CD4-positive, alpha-beta T cell treated with Interleukin-21 for 1 hour (primary cell): ENCODE measurements at regions not wholly inside any gene's neighbourhood (a gene's known extent, or its start where the extent isn't known, plus 50 kb on each side); places are given as distances from the start of the nearest gene placed in this dataset.

Source experiments
- DNase-seq: peaks from one replicate; pipeline ENCODE4 v3.0.0-alpha.2; 2020

DNA sequence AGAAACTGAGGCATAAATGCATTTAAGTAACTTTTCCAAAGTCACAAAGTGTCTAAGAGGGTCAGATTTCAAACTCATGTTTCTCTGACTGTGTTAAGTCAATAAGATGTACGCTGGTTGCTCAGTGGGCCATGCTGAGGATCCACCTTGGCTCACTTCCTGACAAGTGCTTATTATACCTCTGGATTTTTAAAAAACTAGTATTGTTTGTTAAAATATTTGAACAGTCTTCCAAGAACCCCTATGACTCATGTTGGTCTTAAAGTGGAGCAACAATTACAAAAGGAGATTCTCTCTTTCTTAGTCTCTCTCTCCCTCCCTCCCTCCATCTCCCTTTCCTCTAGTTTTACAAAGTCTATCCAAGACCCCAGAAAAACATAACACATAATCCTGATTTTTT lies 1050.2 kb downstream of the AGBL1 start:
- DNase-seq = no peak

DNA sequence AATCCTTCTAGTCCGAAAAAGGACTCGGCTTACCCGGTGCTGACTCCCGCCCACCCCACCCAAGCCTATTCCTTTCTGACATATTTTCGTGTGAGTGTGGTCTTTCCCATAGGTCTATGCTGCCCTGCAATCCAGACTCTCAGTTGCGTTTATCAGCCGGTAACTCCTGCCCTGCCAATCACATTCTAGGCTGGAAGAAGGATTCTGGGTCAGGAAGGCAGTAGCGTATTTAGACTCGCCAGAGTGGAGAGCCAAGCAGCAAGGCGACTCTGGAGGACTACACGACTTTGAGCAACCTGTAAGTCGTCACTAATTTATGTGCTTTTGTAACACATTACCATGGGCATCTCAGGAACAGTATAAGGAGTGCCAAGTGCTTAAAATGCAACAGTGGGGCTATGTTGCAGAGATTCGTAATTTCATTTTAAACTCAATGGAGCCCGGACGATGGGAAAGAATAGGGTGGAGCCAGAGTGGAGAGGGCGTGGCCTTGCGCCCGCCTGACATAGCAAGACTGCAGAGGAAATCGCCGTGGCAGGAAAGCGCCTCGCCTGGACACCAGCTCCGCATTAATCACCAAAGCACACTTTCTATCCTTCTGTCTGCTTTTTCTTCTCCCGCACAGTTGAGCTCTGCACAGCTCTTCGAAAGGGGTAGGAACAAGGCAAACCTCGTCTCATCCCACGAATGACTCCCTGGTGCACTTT lies 1044.2 kb downstream of the AGBL1 start:
- no peak for DNase-seq

GRCh38 chr15:87121336-87121735 lies 1041.7 kb downstream of the AGBL1 start:
- DNase-seq = no peak

DNA sequence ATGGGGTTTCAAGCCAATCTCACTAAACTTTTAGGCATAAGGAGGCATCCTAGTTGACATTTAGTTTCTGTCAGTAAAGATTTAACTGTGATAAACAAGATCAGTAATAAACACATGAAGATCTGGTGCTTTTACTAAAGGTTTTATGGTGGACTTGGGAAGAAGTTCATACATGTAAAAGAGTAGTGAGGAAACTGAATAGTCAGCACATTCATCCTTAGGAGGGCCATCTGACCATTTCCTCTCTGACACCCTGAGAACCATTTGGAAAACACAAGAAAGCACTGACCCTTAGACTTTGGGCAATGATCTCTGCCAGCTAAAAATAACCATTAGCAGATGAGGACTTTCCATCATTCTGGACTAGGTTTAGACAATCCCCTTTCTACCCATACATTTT lies 1040.9 kb downstream of the AGBL1 start:
- no peak for DNase-seq

DNA sequence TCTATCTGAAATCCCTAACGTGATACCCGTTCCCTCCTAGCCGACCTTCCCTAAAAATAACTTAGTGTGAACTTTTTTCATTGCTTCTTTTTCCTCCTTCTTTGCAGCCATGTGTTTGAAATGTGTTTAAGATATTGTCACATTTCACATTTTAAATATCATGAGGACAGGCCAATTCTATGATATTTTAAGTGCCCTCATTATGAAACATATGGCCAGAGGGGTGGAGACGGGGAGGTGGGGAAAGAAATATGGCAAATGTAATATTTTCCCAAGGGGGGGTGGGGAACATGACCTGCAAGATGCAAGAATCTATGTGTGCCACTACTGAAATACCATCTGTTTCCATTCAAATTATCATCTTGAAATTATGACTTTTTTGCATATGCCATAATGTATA lies 1039.2 kb downstream of the AGBL1 start:
- no peak for DNase-seq

DNA sequence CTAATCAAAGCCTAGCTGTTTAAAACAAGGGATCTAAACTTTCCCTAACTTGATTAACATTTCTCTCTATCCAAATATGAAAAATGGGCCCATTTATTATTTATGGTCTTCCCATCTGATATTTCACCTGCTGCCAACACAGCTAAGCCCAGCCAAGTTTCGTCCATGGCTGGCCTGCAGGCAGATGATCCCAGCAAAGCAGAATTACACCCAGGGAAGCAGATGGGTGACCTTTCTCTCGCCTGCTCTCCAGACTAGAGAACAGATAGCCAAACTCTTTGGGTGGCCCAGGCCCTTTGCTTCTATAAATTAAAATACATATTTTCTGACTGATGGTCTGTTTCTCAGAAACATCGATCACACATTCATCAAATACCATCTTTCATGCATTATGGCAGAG lies 1038.8 kb downstream of the AGBL1 start:
- no peak for DNase-seq

- DNase-seq = no peak
These were observed 1036.1 kb downstream of the AGBL1 start for GRCh38 chr15:87115795-87116194.

DNA sequence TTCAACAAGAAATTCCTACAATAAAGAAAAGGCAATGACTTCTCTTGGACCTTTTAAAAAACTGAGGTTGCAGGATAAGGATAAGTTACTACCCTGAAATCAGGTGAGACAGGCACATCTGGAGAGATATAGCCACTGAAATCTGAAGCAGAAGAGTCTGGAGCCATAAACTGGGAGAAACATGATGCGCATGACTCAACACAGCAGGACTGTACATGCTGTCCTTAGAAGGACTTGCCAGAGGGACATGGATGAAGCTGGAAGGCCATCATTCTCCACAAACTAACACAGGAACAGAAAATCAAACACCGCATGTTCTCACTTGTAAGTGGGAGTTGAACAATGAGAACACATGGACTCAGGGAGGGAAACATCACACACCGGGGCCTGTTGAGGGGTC lies 1020.2 kb downstream of the AGBL1 start:
- DNase-seq = no peak

DNA sequence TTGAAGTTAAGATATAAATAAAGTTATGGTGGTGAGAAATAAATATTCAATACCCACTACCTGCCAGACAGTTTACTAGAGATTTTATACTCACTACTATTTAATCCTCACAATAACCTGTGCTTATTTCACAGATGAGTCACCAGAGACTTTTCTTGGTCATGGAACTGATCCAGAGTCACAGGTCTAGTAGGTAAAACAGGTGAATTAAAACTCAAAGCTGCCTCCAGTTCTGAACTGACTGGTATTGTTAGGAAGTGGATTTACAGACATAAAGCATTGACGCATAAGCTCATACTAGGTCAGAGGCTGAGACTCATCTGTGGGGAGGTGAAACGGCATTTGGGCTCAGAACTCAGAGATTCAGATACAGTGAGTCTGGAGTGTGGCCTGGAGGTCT lies 1009.9 kb downstream of the AGBL1 start:
- DNase-seq = no peak

- no peak for DNase-seq
These were observed 1003.5 kb downstream of the AGBL1 start for GRCh38 chr15:87083201-87083600.

- DNase-seq = no peak
These were observed 1002.9 kb downstream of the AGBL1 start for GRCh38 chr15:87082581-87082980.

DNA sequence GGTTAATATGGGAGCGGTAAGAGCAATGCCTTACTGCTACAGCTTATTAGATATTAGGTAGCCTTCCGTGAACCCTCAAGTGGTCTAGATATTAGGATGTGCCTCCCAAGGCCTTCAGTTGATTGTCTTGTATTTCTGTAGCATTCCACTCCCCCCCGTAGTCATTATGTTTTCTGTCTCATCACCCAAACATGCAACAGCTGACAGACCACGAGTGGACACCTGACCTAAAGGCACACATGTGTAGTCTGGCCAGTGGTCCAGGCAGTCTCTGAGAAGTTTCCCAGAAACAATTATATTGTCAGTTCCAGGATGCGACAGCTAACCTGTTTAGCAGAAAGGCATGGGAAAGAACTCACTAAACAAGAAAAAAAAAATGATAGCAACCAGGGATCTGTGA lies 1000.9 kb downstream of the AGBL1 start:
- no peak for DNase-seq
